AG20443 (cell line): ENCODE measurements at regions not wholly inside any gene's neighbourhood (a gene's known extent, or its start where the extent isn't known, plus 50 kb on each side); places are given as distances from the start of the nearest gene placed in this dataset.
A peak's percentile ranks its signal among the peaks of the same experiment; 100 is the strongest.

ENCODE experiments used
- DNase-seq: peaks from one replicate; pipeline ENCODE4 v3.0.0; 2012; ENCODE audit warnings: low spot score, mixed read lengths

DNA sequence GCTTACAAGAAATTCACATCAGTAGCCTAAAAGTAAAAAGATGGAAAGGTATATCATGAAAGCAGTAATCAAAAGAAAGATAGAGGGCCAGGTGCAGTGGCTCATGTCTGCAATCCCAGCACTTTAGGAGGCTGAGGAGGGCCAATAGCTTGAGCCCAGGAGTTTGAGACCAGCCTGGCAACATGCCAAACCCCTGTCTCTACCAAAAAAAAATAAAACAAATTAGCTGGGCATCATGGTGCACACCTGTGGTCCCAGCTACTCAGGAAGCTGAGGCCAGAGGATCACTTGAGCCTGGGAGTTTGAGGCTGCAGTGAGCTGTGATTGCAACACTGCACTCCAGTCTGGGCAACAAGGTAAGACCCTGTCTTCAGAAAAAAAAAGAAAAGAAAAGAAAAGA is 55.5 kb downstream of the GSPT2 start:
- no peak for DNase-seq

DNA sequence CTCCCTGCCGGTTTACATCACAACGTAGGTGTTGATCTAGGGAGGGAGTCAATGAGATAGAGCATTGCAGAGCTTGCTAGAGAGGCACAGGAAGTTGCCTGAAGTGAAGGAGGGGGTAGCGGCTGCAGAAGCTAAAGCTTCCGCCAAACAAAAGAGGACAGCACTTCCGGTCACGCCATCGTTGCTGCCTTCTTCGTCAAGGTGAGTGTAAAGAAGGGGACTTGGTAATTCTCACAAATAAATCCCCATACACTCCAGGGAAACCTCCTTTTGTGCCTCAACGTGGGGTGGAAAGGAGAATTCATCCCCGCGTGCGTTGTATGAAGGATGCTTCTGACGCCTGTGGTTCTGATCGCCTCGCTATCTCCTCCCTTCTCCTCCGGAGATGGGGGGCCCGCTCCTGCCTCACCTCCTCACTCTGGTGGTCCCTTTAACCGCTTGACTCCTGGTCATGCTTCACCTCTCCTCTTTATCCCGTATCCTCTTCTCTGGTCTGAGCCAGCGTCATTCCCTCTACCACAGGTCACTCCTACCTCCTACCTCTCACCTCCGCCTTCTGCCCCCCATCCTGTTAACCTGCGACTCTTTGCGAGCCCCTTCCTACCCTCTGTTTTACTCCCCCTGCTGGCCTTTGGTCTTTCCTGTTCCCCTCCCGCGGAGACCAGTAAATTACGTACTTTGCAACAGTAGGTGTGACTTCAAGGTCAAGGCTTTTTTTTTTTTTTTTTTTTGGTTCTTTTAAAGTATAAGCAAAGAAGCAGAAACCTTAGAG is 59.9 kb downstream of the GSPT2 start:
- peak; percentile 54 for DNase-seq

DNA sequence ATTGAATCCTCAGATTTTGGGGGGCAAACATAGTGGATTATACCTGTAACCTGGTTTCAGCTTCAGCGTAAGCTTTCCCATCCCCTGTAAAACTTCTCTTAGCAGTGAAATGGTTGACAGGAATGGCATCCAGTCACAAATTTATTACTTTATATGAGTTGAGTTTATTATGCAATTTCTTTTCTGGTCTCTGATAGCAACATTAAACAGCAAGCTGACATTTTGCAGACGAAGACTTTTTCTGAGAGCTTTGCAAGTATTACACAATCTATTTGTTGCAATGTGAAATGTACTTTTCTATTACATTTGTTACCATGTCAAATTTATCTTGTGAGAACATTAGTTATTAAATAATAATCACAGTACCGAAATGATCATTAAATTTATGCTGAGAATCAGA is 60.6 kb downstream of the GSPT2 start:
- DNase-seq: no peak

DNA sequence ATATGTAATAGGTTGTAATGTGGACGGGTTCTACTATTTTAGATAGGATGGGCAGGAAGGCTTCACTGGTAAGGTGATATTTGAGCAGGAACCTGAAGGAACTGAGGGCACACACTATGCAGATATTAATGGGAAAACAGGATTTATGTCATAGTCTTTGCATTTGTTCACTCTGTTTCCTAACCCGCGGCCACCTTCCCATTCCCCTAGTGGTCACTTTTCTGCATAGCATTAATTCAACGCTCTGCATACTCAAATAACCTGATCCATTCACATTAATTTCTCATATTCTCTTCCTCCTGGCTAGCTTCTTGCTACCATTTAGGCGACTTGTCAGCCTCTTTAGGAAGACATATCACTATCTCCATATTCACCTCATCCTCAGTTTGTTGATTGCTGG is 61.5 kb downstream of the GSPT2 start:
- DNase-seq: no peak

DNA sequence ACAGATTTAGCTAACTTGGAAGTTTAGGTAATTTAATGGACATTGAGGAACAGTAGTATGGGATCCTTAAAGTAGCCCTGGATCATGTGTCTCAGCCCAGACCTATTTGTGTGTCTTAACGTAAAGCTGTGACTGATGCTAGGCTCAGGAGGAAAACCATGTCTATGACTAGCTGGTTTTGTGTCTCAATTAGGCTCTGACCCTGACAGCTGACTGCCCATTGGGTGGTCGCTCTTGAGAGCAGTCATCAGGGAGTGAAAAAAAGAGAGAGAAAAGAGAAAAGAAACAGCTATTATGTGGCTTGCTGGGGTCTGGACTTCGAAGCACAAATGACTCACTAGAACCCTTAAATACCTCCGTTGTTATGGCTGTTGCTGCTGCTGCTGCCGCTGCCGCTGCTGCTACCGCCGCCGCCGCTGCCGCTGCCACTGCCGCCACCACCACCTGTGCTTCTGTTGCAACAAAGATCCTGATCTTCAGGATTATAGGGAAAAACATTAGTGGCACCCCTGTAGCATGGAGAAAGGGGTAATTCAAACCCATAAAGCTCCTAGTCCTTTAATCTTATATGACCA is 70.7 kb downstream of the GSPT2 start:
- DNase-seq: no peak

DNA sequence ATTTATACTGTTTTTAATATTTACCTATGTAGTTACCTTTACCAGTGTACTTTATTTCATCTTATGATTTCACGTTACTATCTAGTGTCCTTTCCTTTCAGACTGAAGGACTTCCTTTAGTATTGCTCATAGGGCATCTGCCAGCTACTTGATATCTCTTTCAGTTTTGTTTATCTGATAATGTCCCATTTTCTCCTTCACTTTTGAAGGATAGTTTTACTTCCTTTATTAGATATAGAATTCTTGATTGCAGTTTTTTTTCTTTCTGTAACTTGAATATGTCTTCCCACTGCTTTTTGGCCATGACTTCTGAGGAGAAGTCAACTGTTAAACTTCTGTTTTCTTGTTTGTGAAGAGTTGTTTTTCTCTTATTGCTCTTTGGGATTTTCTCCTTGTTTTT is 69.4 kb upstream of the MAGED1 start:
- DNase-seq: no peak

DNA sequence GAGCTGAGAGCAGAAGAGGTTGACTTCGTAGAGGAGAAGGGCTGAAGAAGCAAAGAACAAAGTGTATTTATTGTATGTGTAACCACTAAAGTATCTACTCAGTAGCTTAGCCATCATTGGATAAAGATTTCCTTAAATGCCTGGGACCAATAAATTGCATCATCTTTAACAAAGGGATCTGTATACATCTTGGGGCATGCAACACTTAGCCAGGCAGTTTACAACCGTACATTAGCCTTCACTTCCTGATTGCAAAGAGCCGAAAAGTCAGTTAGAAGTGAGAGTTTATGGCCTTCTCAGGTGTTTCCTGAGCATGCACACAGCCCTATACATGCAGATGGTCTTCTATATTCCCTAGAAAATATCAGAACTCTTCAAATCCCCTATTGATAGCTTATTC is 68.0 kb upstream of the MAGED1 start:
- no peak for DNase-seq

DNA sequence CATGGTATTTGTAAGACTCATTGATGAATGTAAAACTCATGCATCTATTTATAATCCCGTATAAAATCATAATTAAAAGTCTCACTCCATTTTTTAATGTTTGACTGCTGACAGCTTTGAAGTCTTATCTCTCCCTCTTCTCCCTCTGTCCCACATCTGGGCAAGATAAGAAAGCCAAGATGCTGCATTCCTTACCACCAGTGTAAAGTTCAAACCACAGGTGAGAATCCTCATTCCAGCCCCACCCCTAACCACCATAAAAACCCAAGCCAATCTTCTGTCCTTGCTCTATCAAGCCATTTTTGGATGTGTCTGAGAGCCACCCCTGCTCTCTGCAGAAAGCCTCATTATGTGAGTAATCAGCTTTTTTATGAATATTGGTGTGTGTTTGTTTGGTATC is 59.3 kb upstream of the MAGED1 start:
- no peak for DNase-seq

DNA sequence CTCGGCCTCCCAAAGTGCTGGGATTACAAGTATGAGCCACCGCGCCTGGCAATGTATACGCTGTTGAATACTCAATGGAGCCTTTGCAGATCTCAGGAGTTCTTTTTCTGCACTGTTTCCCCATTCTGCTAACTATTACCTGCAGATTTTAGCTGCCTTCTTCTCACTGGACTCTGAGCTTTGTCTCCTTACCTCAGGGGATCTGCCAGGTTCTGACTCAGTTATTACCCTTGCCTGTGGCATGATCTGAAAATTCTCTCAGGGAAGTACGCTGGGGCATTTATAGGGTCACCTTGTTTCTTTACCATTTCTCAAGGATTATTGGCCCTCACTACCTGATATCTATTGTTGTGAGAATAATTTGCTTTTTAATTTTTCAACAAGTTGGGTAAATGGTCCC is 56.6 kb upstream of the MAGED1 start:
- DNase-seq: no peak

DNA sequence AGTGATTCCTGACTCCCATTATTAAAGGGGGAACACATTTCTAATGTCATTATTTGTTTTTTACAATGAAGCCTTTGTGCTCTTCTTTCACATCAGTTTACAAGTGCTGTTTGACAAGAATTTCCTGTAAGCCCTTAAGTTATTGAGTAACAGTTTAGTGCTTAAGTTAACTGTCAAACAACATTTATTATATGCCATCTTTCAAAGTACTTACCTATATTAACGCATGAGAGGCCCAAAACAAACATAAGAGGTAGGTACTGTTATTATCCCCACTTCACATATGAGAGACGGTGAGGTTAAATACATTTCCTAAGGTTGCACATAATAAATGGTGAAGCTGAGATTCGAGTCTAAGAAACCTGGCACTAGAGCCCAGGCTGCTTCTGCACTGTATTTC is 56.0 kb upstream of the MAGED1 start:
- DNase-seq: no peak

DNA sequence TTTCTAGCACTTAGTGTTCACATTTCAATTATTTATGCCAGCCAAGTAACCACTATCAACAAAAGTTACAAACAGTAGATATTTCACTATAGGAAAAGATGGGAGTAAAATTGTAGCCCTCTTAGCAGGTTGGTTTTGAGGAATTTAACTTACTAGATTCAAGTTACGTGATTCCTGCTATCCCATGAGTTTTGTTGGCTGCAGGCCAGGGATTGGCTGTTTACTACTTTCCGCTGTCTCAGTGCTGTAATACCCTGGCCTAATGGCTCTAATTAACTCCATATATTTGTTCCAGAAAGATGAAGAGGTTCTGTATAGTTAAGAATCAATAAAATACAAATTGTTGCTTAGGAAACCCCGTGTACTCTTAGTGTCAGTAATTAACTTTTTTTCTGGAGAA is 55.5 kb upstream of the MAGED1 start:
- DNase-seq: peak; percentile 6
